ENCODE measurements at regions not wholly inside any gene's neighbourhood (a gene's known extent, or its start where the extent isn't known, plus 50 kb on each side); places are given as distances from the start of the nearest gene placed in this dataset.

- ATAC-seq: no peak
Observed at GRCh38 chrX:131837325-131837724, 185.8 kb upstream of the STK26 start.

GRCh38 chrX:131840799-131841495 is 182.2 kb upstream of the STK26 start:
- Histone ChIP-seq H3K4me1 (no peaks in the 10 kb centered on the region), H3K27ac (no peak overlapping the region), H3K4me2 (peak overlapping the region; percentile 73), H3K4me3 (no peak overlapping the region), H3K9me3 (no peaks in the 10 kb centered on the region)
- no peak for DNase-seq (ENCODE audit: low read depth in 1 of 2, low spot score in 1 of 2)
- POLR2A ChIA-PET: no interaction called here
- TF ChIP-seq JUNB (IDR thresholded peaks at IDR 0.05): no peak
- no peak for TF ChIP-seq REST (IDR thresholded peaks at IDR 0.05)
- no peak for TF ChIP-seq ZFP36 (IDR thresholded peaks at IDR 0.05; ENCODE audit: borderline replicate concordance, partially characterized antibody)
- no peak for TF ChIP-seq EHMT2 (IDR thresholded peaks at IDR 0.05; ENCODE audit: low read depth)
- no peak for TF ChIP-seq ZC3H11A (IDR thresholded peaks at IDR 0.05)
- no peak for TF ChIP-seq GATA3 (IDR thresholded peaks at IDR 0.05; ENCODE audit: borderline replicate concordance)
- TF ChIP-seq ESRRA (IDR thresholded peaks at IDR 0.05; ENCODE audit: borderline replicate concordance, low read length): no peak
- TF ChIP-seq RARB (CRISPR knock-in tag; IDR thresholded peaks at IDR 0.05): no peak
- no peak for TF ChIP-seq HOXA7 (CRISPR knock-in tag; IDR thresholded peaks at IDR 0.05)
- TF ChIP-seq RAD21 (conservative IDR thresholded peaks at IDR 0.05 in 1 of 2, IDR thresholded peaks at IDR 0.05 in 1 of 2): no peak
- TF ChIP-seq CHD4 (IDR thresholded peaks at IDR 0.05; ENCODE audit: borderline replicate concordance): no peak
- TF ChIP-seq E2F6 (IDR thresholded peaks at IDR 0.05; ENCODE audit: borderline replicate concordance, low read depth): no peak
- WGBS (ENCODE audit: missing lambda C conversion rate): 45% methylated on average over 16 of the region's 24 CpGs
- CTCF ChIA-PET: interaction anchor here (0.7 to 2.3 kb wide), 20 partner anchors 8 to 799 kb away, joined by 3 to 25 read pairs (median 4); partner anchors contain the start of gene RAP2C
- no peak for FAIRE-seq
- peak; percentile 71 to 73 for ATAC-seq

More at GRCh38 chrX:131837325-131837724, 185.8 kb upstream of the STK26 start:
- H3K4me1 ChIP-seq: no peaks in the 10 kb centered on the region
- no peak for DNase-seq (ENCODE audit: low read depth in 1 of 2, low spot score in 1 of 2)
- H3K27ac ChIP-seq: no peak overlapping the region
- ChIA-PET CTCF (no interaction called here), POLR2A (no interaction called here)
- TF ChIP-seq MAFK (IDR thresholded peaks at IDR 0.05; ENCODE audit: partially characterized antibody): no peak
- TF ChIP-seq KDM5A (IDR thresholded peaks at IDR 0.05): no peak
- TF ChIP-seq E2F6 (IDR thresholded peaks at IDR 0.05; ENCODE audit: borderline replicate concordance, low read depth): no peak
- TF ChIP-seq CEBPB (IDR thresholded peaks at IDR 0.05): no peak
- TF ChIP-seq ATOH8 (CRISPR knock-in tag; IDR thresholded peaks at IDR 0.05; ENCODE audit: low read depth): no peak
- TF ChIP-seq HDAC2 (IDR thresholded peaks at IDR 0.05): no peak
- no peak for TF ChIP-seq NPAS2 (CRISPR knock-in tag; IDR thresholded peaks at IDR 0.05; ENCODE audit: borderline replicate concordance)
- TF ChIP-seq ZC3H11A (IDR thresholded peaks at IDR 0.05): no peak
- TF ChIP-seq EP300 (IDR thresholded peaks at IDR 0.05): no peak
- TF ChIP-seq SMC3 (IDR thresholded peaks at IDR 0.05): no peak
- TF ChIP-seq JUNB (IDR thresholded peaks at IDR 0.05): no peak
- no peak for FAIRE-seq
- no peak overlapping the region for H3K4me2 ChIP-seq
- no peak overlapping the region for H3K4me3 ChIP-seq
- H3K9me3 ChIP-seq: no peaks in the 10 kb centered on the region

Measured in A549 (cell line).